Activated T-cell treated with anti-CD3 and anti-CD28 coated beads, Interleukin-2, amount 50 U/mL, for 4 hours (primary cell): ENCODE measurements at regions not wholly inside any gene's neighbourhood (a gene's known extent, or its start where the extent isn't known, plus 50 kb on each side); places are given as distances from the start of the nearest gene placed in this dataset.

Source experiments
- ATAC-seq, 2 donors: fragments of 200-7000 bp; cut with Tn5 transposase; one replicate each; pipeline ENCODE4 v1.10.0; 2021
- DNase-seq: peaks from one replicate; pipeline ENCODE4 v3.0.0-alpha.2; 2020
- H3K27me3 Mint-ChIP-seq: one replicate; pipeline ENCODE4 v1.8.0; 2021; ENCODE audit warnings: low read depth, mixed read lengths
- H3K36me3 Mint-ChIP-seq: one replicate; pipeline ENCODE4 v1.8.0; 2022; ENCODE audit warnings: mixed read lengths; ENCODE audit not compliant: insufficient read depth
- H3K4me1 Mint-ChIP-seq: one replicate; pipeline ENCODE4 v1.8.0; 2021; ENCODE audit warnings: low read depth, mixed read lengths
- H3K4me3 Mint-ChIP-seq: one replicate; pipeline ENCODE4 v1.8.0; 2021; ENCODE audit warnings: mild to moderate bottlenecking, moderate library complexity, mixed read lengths
- H3K9me3 Mint-ChIP-seq: one replicate; pipeline ENCODE4 v1.8.0; 2021; ENCODE audit warnings: mixed read lengths

DNA sequence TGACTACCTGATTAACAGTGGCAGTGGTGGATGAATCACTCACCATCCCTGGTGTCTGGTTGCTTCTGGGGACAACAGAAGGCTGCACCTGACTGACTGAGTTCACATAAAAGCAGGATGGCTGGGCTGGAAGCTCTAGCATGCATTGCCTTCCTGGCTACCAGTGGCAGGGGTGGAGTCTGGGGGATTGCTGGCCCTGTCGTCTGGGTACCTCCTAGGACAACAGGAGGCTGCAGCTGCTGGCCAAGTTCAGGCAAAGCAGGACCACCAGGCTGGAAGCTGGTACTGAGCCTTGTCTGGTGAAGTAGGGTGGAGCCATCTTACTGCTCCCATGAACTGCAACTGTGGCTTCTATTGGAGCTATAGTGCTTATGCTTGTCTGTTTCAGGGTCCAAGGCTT, 480.8 kb upstream of the CTNND2 start:
- no peak for DNase-seq
- H3K4me1 Mint-ChIP-seq: no peaks in the 10 kb centered on the region
- H3K9me3 Mint-ChIP-seq: peaks cover 30% of the 10 kb centered on the region
- H3K36me3 Mint-ChIP-seq: no peaks in the 10 kb centered on the region
- no peaks in the 10 kb centered on the region for H3K27me3 Mint-ChIP-seq
- H3K4me3 Mint-ChIP-seq: no peak overlapping the region
- ATAC-seq: no peak

DNA sequence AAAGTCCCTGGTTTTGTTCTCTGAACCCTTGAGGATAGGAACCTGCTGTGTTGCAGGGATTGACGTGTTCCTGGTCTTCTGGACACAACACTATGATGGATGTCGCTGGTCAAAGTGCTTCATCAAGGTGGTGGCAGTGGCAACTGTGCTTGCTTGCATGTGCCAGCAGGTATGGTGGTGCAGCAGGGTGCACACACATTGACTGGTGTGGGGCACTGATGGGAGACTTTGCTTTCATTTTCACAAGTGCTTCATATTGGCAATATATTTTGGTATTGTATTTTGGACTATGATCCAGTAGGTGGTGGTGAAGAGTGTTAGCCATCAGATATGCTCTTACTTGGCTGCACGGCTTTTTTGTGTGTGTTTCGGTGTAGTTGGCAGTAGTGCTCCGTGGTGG, 479.8 kb upstream of the CTNND2 start:
- Mint-ChIP-seq H3K27me3 (no peaks in the 10 kb centered on the region), H3K4me1 (no peaks in the 10 kb centered on the region), H3K9me3 (peaks cover 38% of the 10 kb centered on the region), H3K4me3 (no peak overlapping the region), H3K36me3 (no peaks in the 10 kb centered on the region)
- ATAC-seq (no peak), DNase-seq (no peak)

DNA sequence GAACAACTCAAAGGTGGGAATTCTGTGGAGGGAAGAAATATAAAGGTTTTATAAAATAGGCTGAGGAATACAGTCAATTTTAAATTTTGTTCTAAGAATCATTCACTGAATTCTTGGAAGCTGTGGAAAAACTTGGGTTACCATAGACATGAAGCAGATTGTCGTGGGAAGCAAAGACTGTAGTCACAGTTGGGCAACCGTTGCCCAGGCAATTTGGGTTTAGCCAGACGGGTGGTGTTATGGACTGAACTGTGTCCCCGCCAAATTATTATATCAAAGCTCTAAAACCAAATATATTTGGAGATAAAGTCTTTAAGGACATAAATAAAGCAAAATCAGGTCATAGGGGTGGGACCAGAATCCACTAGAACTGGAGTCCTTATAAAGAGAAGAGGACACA, 463.7 kb upstream of the CTNND2 start:
- DNase-seq: no peak
- H3K27me3 Mint-ChIP-seq: no peaks in the 10 kb centered on the region
- no peak for ATAC-seq
- H3K4me1 Mint-ChIP-seq: no peaks in the 10 kb centered on the region
- H3K9me3 Mint-ChIP-seq: peaks cover 9% of the 10 kb centered on the region
- no peak overlapping the region for H3K4me3 Mint-ChIP-seq
- no peaks in the 10 kb centered on the region for H3K36me3 Mint-ChIP-seq

DNA sequence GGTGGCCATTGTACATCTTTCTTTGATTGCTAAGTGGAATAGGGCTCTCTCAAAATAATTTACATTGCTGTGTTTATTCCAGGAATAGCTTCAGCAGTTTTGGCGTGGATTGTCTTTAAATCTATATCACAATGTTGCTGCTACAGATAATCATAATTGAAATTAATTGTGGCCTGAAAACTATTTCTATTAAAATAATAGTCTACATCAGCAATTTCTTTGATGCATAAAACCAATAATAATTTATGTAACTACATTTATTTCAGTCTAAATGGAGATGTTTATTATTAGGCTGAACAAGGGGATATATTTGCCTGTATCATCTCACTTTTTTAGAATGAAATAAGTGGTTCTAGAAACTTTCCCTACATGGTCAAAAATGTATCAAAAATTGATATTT, 456.0 kb upstream of the CTNND2 start:
- ATAC-seq (no peak), DNase-seq (no peak)
- Mint-ChIP-seq H3K27me3 (no peaks in the 10 kb centered on the region), H3K4me1 (no peaks in the 10 kb centered on the region), H3K36me3 (no peaks in the 10 kb centered on the region), H3K9me3 (peaks cover 25% of the 10 kb centered on the region), H3K4me3 (no peak overlapping the region)

DNA sequence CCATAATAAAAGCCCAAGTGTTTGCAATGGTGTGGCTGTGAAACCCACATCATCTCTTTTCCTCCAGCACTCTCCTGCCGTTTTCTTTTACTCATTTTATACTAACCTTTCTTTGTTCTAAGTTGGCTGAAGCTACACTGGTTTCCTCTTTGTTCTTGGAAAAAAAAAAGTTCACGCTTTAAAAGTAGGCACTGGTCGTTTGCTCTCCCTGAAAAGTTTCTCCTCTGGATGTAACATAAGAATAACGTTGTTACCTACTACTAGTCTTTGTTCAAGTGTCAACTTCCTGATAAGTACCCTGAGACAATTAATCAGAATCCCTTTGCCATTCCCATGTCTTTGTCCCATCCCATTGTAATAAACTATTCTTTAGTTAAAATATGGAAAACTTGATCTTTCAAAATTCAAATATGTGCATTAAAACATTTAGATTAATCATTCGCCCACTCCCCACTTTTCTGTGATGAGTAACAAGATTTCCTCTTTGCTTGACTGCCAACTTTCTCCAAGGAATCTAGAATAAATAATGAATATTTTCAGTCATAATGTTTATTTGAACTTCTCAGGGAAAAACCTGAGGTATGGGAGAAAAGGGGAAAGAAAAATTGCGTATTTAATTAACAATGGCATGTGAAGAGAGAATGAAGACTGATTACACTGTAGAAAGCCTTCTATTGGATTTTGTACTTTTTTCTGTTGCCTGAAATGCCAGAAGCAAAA, 454.3 kb upstream of the CTNND2 start:
- Mint-ChIP-seq H3K27me3 (no peaks in the 10 kb centered on the region), H3K4me1 (no peaks in the 10 kb centered on the region), H3K4me3 (no peak overlapping the region), H3K9me3 (peaks cover 25% of the 10 kb centered on the region), H3K36me3 (no peaks in the 10 kb centered on the region)
- no peak for ATAC-seq
- no peak for DNase-seq

DNA sequence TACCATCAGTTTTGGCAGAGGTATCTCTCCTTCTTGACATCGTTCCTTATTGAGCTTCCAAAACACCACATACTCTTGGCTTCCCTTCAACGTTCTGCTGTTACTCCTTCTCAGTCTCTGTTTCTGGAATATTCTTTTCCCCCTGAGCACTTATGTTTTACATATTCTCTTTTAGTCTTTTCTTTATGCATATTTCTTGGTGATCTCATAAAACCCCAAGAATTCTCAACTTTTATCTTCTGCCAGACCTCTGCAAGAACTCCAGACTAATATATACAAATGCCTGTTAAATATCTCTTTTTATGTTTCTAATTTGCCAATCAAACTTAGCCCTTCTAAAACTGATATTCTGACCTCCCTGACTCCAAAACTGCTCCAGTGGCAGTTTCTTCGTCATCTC, 453.4 kb upstream of the CTNND2 start:
- no peak for ATAC-seq
- Mint-ChIP-seq H3K4me3 (no peak overlapping the region), H3K9me3 (peaks cover 20% of the 10 kb centered on the region), H3K27me3 (no peaks in the 10 kb centered on the region), H3K36me3 (no peaks in the 10 kb centered on the region), H3K4me1 (no peaks in the 10 kb centered on the region)
- no peak for DNase-seq

DNA sequence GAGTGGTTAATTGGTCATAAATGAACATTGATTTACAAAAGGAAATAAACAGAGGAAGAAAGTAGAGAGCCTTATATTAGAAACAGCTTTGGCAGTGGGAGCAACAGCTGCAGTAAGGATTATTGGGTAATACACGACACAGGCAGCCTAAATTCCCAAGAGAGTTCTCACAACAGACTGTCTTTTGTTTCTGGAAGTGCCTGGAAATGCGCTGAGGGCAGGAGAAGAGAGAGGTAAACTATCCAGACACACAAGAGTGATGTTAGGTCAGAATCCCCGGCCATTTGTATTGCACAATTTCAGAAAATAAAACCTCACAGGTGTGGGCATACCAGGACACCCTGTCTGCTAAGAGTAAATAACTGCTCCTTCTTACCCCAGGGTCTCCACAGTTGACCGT, 450.4 kb upstream of the CTNND2 start:
- no peak for ATAC-seq
- H3K9me3 Mint-ChIP-seq: peaks cover 28% of the 10 kb centered on the region
- H3K4me3 Mint-ChIP-seq: no peak overlapping the region
- H3K36me3 Mint-ChIP-seq: no peaks in the 10 kb centered on the region
- H3K4me1 Mint-ChIP-seq: no peaks in the 10 kb centered on the region
- no peaks in the 10 kb centered on the region for H3K27me3 Mint-ChIP-seq
- DNase-seq: no peak

DNA sequence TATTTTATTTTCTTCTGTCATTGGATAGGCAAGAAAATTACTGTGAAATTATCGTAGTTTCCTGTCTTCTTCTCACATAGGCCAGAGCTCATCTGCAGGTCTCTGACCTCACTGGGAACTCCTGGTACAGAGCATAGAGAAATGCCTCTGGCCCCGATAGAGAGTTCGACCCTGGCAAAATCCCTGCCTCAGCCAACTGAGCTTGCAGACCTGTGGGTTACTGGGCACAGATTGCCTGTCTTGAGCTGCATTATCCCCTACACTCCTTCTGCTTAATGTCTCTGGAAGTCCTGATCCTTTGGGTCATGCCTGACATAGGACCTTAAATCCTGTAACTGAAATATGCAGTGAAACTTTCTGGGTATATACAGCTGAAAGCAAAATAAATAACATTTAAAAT, 439.3 kb upstream of the CTNND2 start:
- no peak for DNase-seq
- Mint-ChIP-seq H3K27me3 (no peaks in the 10 kb centered on the region), H3K4me3 (no peak overlapping the region), H3K36me3 (no peaks in the 10 kb centered on the region), H3K9me3 (no peaks in the 10 kb centered on the region), H3K4me1 (no peaks in the 10 kb centered on the region)
- no peak for ATAC-seq

DNA sequence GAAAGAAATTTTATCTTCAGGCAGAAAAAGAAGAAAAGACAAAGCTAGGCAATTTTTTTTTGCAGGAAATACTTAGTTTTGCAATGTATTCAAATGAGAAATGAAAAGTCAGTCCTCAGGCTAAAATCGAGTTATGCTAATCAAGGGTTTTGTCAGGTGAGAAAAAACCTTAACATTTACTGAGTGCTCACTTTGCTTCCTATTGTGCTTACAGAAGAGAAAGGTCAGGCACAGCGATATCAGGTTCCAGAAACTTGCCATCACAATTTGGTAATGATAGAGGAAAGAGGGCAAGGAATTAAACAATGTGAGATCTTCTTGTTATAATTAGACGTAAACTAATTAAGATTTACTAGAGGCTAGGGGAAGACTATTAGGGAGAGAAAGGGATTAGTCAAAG, 431.7 kb upstream of the CTNND2 start:
- ATAC-seq (no peak), DNase-seq (no peak)
- H3K27me3 Mint-ChIP-seq: no peaks in the 10 kb centered on the region
- H3K36me3 Mint-ChIP-seq: no peaks in the 10 kb centered on the region
- H3K4me3 Mint-ChIP-seq: no peak overlapping the region
- H3K4me1 Mint-ChIP-seq: no peaks in the 10 kb centered on the region
- no peaks in the 10 kb centered on the region for H3K9me3 Mint-ChIP-seq

DNA sequence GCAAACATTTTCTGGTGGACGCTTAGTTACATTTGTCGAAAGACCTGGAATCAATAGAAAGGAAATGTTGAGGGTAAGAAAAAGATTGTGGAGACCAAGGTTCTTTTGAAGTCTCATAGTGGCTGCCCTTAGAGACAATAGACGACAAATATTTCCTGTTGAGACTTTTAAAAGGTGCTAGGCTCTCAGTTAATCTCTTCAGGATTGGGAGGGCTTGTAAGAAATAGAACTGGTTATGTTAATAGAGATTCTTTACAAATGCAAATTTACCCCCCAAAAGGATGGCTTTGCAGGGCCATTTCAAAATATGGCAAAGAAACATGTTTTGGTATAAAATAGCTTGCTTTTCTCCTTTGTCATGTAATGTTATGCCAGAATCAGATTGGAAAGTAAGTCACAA, 428.2 kb upstream of the CTNND2 start:
- Mint-ChIP-seq H3K9me3 (peaks cover 4% of the 10 kb centered on the region), H3K4me3 (no peak overlapping the region), H3K36me3 (no peaks in the 10 kb centered on the region), H3K4me1 (no peaks in the 10 kb centered on the region), H3K27me3 (no peaks in the 10 kb centered on the region)
- no peak for DNase-seq
- no peak for ATAC-seq

DNA sequence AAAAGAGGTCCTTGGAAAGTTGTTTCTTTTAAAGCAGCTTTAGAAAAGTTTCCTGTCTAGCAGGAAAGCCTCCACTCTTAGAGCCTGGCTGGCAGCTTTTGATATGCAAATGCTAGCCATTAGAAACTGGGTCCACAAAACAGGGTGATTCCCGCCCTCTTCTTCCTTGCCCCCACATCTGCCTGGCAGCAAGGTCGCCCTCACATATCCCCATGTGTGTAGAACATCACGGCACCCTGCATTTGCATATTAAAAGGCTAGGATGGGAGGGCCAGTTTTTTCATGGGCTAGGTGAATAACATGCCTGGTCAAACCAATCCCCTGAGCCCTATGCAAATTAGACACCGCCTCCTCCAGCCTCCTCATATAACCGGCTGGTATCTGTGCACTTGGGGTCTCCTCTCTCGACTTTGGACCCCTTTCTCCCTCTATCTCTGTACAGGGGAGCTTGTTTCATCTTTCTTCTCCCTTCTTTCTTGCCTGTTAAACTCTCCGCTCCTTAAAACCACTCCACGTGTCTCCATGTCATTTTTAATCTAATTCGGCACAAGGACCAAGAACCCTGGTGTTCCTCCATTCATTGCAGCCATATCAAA, 426.8 kb upstream of the CTNND2 start:
- no peaks in the 10 kb centered on the region for H3K36me3 Mint-ChIP-seq
- H3K4me1 Mint-ChIP-seq: no peaks in the 10 kb centered on the region
- H3K9me3 Mint-ChIP-seq: peaks cover 8% of the 10 kb centered on the region
- ATAC-seq (no peak), DNase-seq (no peak)
- no peaks in the 10 kb centered on the region for H3K27me3 Mint-ChIP-seq
- no peak overlapping the region for H3K4me3 Mint-ChIP-seq

DNA sequence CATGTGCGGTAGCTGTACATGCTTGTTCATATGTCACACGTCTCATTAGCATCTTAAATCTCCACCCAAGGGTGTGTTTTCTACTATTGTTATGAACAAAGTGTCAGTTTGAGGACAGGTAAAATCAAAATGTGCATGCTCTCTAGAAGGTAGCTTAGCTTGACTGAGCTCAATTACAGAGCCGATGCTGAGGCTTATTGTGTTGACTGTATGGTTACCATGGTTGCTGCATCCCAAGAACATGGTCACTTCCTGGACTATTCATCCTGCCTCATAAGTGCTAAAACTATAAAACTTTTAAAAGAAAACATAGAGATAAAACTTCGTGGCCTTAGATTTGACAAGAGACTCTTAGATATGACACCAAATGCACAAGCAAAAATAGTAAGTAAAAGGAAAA, 426.1 kb upstream of the CTNND2 start:
- ATAC-seq (no peak), DNase-seq (no peak)
- H3K36me3 Mint-ChIP-seq: no peaks in the 10 kb centered on the region
- no peak overlapping the region for H3K4me3 Mint-ChIP-seq
- H3K4me1 Mint-ChIP-seq: no peaks in the 10 kb centered on the region
- H3K9me3 Mint-ChIP-seq: peaks cover 8% of the 10 kb centered on the region
- H3K27me3 Mint-ChIP-seq: no peaks in the 10 kb centered on the region

DNA sequence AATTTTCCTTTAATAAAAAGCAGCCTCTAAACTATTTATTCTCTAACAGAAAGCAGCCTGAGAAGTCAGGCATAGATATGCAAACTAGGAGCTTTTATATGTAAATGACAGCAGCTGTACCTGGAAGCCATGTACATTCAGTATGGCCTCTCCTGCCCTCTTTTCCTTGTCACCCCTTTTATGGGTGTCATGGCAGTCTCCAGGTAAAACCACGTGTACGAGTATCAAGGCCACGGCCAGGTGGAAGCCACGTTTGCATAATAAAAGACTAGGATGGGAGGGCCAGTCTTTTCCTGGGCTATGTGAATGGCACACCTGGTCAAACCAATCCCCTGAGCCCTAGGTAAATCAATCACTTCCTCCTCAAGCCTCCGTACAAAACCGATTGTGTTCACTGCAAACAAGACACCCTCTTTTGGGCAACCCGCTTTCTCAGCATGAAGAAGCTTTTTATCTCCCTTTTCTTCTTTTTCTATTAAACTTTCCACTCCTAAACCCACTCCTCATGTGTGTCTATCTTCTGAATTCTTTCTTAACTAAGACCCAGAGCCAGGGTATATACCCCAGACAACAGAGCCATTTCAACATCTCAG, 419.5 kb upstream of the CTNND2 start:
- Mint-ChIP-seq H3K4me3 (no peak overlapping the region), H3K4me1 (no peaks in the 10 kb centered on the region), H3K36me3 (no peaks in the 10 kb centered on the region), H3K27me3 (no peaks in the 10 kb centered on the region), H3K9me3 (peaks cover 18% of the 10 kb centered on the region)
- no peak for DNase-seq
- ATAC-seq: no peak

DNA sequence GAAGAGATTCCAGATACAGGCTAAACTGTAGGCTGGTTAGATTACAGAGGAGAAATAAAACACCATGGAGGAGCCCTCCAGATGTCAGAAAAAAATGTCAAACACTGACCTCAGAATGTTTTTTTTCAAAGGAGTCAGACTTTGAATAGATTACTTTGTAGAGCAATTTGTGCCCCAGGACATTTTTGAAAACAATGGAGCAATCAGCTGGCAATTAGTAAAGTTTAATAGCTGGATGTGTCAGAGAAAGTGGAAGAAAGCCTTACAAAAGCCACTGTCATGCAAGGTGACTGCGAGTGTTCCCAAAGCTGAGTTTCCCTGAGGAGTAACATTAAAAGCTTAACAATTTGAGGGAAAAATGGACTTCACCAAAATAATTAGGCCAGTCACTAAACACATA, 417.8 kb upstream of the CTNND2 start:
- DNase-seq (no peak), ATAC-seq (no peak)
- Mint-ChIP-seq H3K9me3 (peaks cover 15% of the 10 kb centered on the region), H3K27me3 (no peaks in the 10 kb centered on the region), H3K4me1 (no peaks in the 10 kb centered on the region), H3K36me3 (no peaks in the 10 kb centered on the region), H3K4me3 (no peak overlapping the region)

DNA sequence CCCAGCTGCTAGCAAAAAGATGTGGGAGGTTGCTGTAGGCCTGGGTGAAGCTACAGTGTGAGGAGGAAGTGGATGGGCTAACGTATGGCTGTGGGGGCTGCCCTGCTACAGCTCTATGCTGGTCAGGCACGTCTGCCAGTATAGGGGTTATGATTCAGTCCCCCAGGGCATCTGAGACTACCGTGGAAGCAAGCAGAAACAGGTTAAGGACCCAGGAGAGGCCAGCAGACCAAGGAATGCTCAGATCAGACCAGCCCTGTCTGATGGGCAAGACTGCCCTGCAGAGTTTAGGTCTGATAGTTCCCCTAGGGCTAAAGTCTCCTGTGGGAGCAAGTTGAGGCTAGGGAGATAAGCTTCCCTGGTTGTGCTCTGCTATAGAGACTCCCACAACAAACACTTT, 416.1 kb upstream of the CTNND2 start:
- DNase-seq (no peak), ATAC-seq (no peak)
- Mint-ChIP-seq H3K4me1 (no peaks in the 10 kb centered on the region), H3K4me3 (no peak overlapping the region), H3K36me3 (no peaks in the 10 kb centered on the region), H3K27me3 (no peaks in the 10 kb centered on the region), H3K9me3 (peaks cover 10% of the 10 kb centered on the region)
